Activated CD4-positive, alpha-beta T cell treated with anti-CD3 and anti-CD28 coated beads, Interleukin-2, amount 10 ng/mL, durations not matched to agents 7 days and 5 days (primary cell): ENCODE measurements at regions not wholly inside any gene's neighbourhood (a gene's known extent, or its start where the extent isn't known, plus 50 kb on each side); places are given as distances from the start of the nearest gene placed in this dataset.

ENCODE experiments used
- CTCF ChIA-PET: fragments of 350-600 bp; sonication (Branson Sonifier 250); formaldehyde crosslinking; loops from one replicate; lab custom pipeline; 2021; ENCODE audit warnings: antibody characterized with exemption; lab: Charles Lee
- POLR2A ChIA-PET: fragments of 350-600 bp; sonication (Branson Sonifier 250); formaldehyde crosslinking; loops from one replicate; lab custom pipeline; 2021; ENCODE audit warnings: antibody characterized with exemption; lab: Charles Lee
- DNase-seq: peaks from one replicate; pipeline ENCODE4 v3.0.0-alpha.2; 2020
- H3K27ac Mint-ChIP-seq: one replicate; pipeline ENCODE4 v1.8.0; 2021; ENCODE audit warnings: mild to moderate bottlenecking, moderate library complexity, mixed read lengths
- H3K27me3 Mint-ChIP-seq: one replicate; pipeline ENCODE4 v1.8.0; 2021; ENCODE audit warnings: mixed read lengths
- H3K36me3 Mint-ChIP-seq: one replicate; pipeline ENCODE4 v1.8.0; 2021; ENCODE audit warnings: low read depth, mixed read lengths
- H3K4me1 Mint-ChIP-seq: one replicate; pipeline ENCODE4 v1.8.0; 2021; ENCODE audit warnings: mixed read lengths
- H3K4me3 Mint-ChIP-seq: one replicate; pipeline ENCODE4 v1.8.0; 2021; ENCODE audit warnings: mild to moderate bottlenecking, moderate library complexity, mixed read lengths
- H3K9me3 Mint-ChIP-seq: one replicate; pipeline ENCODE4 v1.8.0; 2021; ENCODE audit warnings: mixed read lengths

DNA sequence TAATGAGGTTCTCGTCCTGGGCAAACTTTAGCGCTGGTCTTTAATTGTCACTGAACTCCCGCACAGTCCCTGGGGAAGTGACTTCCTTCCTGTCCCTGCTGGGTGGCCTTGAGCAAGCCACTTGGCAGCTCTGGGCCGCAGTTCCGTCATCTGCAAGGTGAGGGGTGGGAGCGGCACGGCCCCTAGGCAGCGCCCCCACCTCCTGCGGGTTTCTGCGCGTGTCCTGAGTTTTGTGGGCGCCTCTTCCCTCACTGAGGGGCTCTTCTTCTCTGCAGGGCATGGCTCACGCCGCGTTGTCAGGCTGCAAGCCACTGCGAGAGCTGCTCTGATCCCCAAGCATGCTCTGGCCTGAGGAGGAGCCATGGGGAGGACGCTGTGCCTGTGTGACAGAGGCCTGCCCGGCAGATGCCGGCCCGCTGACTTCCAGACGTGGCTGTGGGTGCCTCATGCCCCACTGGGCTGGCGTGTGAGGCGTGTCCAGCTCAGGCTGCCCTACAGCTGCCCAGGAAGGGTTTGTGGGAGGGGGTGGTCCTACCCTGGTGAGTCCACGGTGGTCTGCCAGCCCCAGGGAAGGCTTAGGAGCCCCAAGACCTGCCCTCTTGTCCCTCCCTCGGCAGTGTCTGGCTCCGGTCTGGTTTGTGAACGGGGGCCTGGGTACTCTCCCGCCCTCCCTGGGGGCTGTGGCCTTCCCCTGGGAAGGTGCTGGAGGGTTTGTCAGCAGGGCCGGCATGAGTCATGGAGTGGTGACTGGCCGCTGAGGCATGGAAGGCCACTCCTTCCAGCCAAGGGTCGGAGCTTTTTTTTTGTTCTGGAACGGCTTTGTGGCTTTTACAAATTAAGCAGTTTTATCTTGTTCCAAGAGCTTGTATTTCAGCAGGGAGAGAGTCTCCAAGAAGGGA, 182.0 kb downstream of the SEC14L1 start:
- Mint-ChIP-seq H3K36me3 (no peaks in the 10 kb centered on the region), H3K4me1 (peaks cover 57% of the 10 kb centered on the region), H3K9me3 (no peaks in the 10 kb centered on the region), H3K27me3 (peaks cover 3% of the 10 kb centered on the region), H3K4me3 (no peak overlapping the region), H3K27ac (peak overlapping the region; percentile 41)
- POLR2A ChIA-PET = no interaction called here
- no peak for DNase-seq
- CTCF ChIA-PET = interaction anchor here (0.6 to 2.6 kb wide), 5 partner anchors 8 to 236 kb away, joined by 3 to 10 read pairs (median 4); no protein-coding TSS in a partner anchor

DNA sequence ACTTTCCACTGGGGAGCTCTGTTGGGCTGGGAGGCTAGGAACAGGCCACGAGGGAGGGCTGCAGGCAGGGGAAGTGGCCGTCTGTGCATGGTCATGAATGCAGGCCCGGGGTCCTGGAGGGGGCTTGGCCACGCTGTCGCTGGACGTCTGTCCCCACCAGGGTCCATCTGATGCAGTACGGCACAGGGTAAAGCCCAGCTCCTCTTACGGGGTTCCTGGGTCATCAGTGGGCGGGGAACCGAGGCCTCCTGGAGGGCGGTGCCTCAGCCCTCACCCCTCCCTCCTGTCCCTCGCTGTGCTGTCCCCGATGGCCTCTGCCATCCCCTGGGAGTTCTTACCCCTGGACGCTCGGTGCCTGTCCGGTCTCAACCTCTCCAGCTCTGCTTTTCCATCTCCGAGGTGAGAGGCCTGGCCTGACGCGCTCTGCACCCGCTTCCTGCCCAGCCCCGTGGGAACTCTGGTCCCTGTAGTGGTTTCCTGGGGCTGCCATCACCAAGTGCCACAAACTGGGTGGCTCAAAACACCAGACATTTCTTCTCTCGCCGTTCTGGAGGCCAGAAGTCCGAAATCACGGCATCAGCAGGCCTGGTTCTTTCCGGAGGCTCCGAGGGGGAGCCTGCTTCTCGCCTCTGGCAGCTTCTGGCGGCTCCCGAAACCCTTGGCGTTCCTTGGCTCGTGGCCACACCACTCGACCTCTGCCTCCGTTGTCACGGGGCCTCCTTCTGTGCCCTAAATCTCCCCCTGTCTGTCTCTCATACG, 182.8 kb downstream of the SEC14L1 start:
- ChIA-PET CTCF (interaction anchor here (0.8 to 2.6 kb wide), 4 partner anchors 8 to 187 kb away, joined by 3 to 8 read pairs (median 4); no protein-coding TSS in a partner anchor), POLR2A (no interaction called here)
- peak; percentile 33 for DNase-seq
- Mint-ChIP-seq H3K36me3 (no peaks in the 10 kb centered on the region), H3K27me3 (no peaks in the 10 kb centered on the region), H3K4me3 (no peak overlapping the region), H3K9me3 (no peaks in the 10 kb centered on the region), H3K27ac (no peak overlapping the region), H3K4me1 (peaks cover 62% of the 10 kb centered on the region)

DNA sequence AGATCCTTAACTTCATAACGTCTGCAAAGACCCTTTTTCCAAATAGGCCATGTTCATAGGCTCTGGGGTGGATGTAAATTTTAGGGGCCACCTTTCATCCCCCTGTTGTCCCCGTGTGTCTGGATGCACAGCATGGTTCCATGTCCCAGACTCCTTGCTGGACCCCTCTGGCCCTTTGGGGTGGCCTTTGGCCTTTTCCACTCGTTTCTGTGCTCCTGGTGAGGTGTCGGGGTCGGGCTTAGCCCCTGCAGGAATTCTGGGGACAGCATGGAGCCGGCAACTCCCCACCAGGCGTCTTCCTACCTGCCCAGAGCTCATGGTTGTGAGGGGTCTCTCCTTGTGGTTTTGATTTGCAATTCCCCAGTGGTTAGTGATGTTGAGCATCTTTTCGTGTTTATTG, 183.5 kb downstream of the SEC14L1 start:
- no peak for DNase-seq
- Mint-ChIP-seq H3K27me3 (no peaks in the 10 kb centered on the region), H3K27ac (peak overlapping the region; percentile 85), H3K4me3 (no peak overlapping the region), H3K36me3 (no peaks in the 10 kb centered on the region), H3K4me1 (peaks cover 64% of the 10 kb centered on the region), H3K9me3 (no peaks in the 10 kb centered on the region)
- POLR2A ChIA-PET = no interaction called here
- CTCF ChIA-PET = interaction anchor here (0.6 to 2.6 kb wide), 6 partner anchors 12 to 1589 kb away, joined by 3 to 8 read pairs (median 3); no protein-coding TSS in a partner anchor

GRCh38 chr17:77325577-77326075, 184.9 kb downstream of the SEC14L1 start:
- H3K27ac Mint-ChIP-seq = peak overlapping the region; percentile 85
- CTCF ChIA-PET = interaction anchor here (0.8 to 1.2 kb wide), 3 partner anchors 11 to 103 kb away, joined by 3 read pairs; no protein-coding TSS in a partner anchor
- no peaks in the 10 kb centered on the region for H3K9me3 Mint-ChIP-seq
- POLR2A ChIA-PET = interaction anchor here (1.1 kb wide), 1 partner anchor 50 kb away, joined by 4 read pairs; no protein-coding TSS in a partner anchor
- H3K4me3 Mint-ChIP-seq = no peak overlapping the region
- peaks cover 63% of the 10 kb centered on the region for H3K4me1 Mint-ChIP-seq
- no peaks in the 10 kb centered on the region for H3K27me3 Mint-ChIP-seq
- no peaks in the 10 kb centered on the region for H3K36me3 Mint-ChIP-seq
- no peak for DNase-seq

GRCh38 chr17:77326076-77326591, 185.4 kb downstream of the SEC14L1 start:
- Mint-ChIP-seq H3K4me1 (peaks cover 62% of the 10 kb centered on the region), H3K9me3 (no peaks in the 10 kb centered on the region), H3K4me3 (no peak overlapping the region), H3K36me3 (no peaks in the 10 kb centered on the region), H3K27me3 (no peaks in the 10 kb centered on the region), H3K27ac (peak overlapping the region; percentile 81)
- ChIA-PET CTCF (interaction anchor here (1.2 kb wide), 1 partner anchor 33 kb away, joined by 3 read pairs; no protein-coding TSS in a partner anchor), POLR2A (no interaction called here)
- peak; percentile 47 for DNase-seq

DNA sequence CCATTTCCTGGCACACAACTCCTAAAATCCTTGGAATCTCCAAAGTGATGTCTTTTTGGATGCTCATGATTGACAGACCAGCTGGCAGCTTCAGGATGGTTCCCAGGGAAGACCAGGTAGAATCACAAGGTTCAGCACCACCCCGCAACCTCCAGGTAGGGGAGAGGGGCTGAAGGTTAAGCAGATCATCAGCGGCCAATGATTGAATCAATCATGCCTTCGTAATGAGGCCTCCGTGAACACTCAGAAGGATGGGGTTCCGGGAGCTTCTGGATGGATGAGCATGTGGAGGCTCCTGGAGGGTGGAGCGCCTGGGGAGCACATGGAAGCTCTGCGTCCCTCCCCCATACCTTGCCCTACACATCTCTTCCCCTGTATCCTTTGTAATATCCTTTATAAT, 185.9 kb downstream of the SEC14L1 start:
- no peaks in the 10 kb centered on the region for H3K27me3 Mint-ChIP-seq
- H3K36me3 Mint-ChIP-seq = no peaks in the 10 kb centered on the region
- ChIA-PET POLR2A (no interaction called here), CTCF (interaction anchor here (0.8 to 1.6 kb wide), 3 partner anchors 22 to 157 kb away, joined by 3 to 4 read pairs (median 4); no protein-coding TSS in a partner anchor)
- no peaks in the 10 kb centered on the region for H3K9me3 Mint-ChIP-seq
- H3K27ac Mint-ChIP-seq = peak overlapping the region; percentile 50
- H3K4me3 Mint-ChIP-seq = no peak overlapping the region
- H3K4me1 Mint-ChIP-seq = peaks cover 67% of the 10 kb centered on the region
- no peak for DNase-seq

DNA sequence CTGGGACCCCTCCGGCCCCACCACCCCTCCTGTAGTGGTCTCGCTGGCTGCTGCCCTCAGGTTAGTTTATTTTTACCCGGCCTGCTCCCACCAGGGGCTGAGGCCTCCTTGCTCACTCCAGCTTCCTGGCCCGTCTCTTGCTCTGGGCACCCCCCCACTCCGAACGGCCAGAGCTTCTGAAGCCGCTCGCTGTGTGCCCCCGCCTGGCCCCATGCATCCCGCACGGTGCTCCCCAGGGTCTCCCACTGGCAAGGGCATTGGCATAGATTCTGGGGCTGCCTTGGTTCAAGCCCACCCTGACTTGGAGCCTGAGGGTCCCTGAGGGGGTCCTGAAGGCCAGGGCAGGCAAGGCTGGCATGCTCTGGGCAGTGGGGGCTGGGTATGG, 186.4 kb downstream of the SEC14L1 start:
- POLR2A ChIA-PET = interaction anchor here (0.6 kb wide), 1 partner anchor 139 kb away, joined by 3 read pairs; no protein-coding TSS in a partner anchor
- Mint-ChIP-seq H3K27ac (peak overlapping the region; percentile 50), H3K4me3 (no peak overlapping the region), H3K4me1 (peaks cover 73% of the 10 kb centered on the region), H3K9me3 (no peaks in the 10 kb centered on the region), H3K36me3 (no peaks in the 10 kb centered on the region), H3K27me3 (no peaks in the 10 kb centered on the region)
- DNase-seq = no peak
- CTCF ChIA-PET = interaction anchor here (0.8 to 1.6 kb wide), 3 partner anchors 22 to 156 kb away, joined by 3 to 4 read pairs (median 4); no protein-coding TSS in a partner anchor

DNA sequence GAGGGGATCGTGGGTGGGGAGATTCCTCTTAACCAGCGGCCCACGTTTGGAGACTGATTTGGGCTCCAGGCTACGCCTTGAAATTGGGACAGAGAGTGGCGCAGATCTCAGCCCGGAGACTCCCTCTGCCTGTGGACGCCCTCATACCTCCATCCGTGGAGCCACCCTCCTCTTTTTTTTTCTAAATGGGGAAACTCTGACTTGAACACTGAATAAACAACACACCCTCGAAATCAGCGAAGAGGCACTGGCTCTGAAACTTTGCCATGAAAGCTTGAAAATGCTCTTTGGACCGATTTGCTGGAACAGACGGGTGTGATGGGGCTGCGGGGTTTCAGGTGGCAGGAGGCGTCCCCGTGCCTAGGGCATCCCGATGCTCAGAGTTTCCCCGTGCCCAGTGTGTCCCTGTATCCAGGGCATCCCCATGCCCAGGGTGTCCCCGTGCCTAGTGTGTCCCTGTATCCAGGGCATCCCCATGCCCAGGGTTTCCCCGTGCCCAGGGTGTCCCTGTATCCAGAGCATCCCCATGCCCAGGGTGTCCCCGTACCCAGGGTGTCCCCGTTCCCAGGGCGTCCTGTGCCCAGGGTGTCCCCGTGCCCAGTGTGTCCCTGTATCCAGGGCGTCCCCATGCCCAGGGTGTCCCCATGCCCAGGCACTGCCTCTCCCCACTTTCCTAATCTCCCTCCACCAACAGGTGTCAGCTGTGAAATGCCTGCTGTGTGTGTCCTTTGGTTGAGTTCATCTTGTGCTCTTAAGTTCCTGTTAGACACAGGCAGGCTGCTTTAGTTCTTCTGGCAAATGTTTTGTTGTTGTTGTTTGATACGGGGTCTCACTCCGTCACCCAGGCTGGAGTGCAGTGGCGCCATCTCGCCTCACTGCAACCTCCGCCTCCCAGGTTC, 187.0 kb downstream of the SEC14L1 start:
- no peak for DNase-seq
- no peak overlapping the region for H3K4me3 Mint-ChIP-seq
- H3K9me3 Mint-ChIP-seq = no peaks in the 10 kb centered on the region
- peak overlapping the region; percentile 28 for H3K27ac Mint-ChIP-seq
- no peaks in the 10 kb centered on the region for H3K27me3 Mint-ChIP-seq
- H3K4me1 Mint-ChIP-seq = peaks cover 79% of the 10 kb centered on the region
- ChIA-PET CTCF (interaction anchor here (0.8 to 1.6 kb wide), 3 partner anchors 21 to 156 kb away, joined by 3 to 4 read pairs (median 4); no protein-coding TSS in a partner anchor), POLR2A (interaction anchor here (0.6 kb wide), 1 partner anchor 138 kb away, joined by 3 read pairs; no protein-coding TSS in a partner anchor)
- peaks cover 2% of the 10 kb centered on the region for H3K36me3 Mint-ChIP-seq

GRCh38 chr17:77328823-77329740, 188.3 kb downstream of the SEC14L1 start:
- no peak for DNase-seq
- POLR2A ChIA-PET = no interaction called here

DNA sequence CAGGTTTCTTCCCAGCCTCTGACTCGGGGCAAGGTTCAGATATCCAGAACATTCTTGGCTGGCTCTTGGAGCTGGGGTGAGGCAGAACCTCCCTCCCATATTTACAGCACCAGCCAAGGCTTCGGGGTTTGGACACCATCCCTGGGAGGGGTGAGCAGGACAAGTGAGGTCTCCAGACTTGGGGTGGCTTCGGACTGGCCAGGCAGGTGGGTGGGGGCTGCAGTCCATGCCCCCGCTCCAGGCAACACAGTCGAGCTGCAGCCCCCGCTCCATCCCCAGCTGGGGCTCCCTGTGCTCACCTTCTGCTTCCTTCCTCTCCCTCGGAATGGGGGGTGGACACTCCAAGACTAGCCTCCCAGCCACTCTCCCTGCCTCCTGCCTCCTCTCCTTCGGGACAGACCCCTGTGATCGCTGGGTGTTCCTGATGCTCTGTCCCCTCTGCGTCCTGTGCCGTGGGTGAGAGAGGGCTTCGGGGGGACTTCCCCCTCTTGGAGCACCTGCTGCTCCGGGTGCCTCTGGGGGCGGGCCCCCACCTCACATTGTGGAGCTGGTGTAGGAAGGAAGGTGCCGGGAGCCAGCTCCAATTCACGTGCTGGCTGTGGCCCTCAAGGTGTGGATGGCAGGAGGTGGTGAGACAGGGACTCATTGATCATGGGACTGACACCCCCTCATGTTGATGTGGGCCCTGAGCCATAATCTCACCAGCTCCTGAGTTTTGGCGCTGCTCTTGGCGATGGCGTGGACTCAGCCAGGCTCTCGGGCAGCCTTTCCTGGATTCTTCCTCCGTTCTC, 189.2 kb downstream of the SEC14L1 start:
- H3K27ac Mint-ChIP-seq = no peak overlapping the region
- peaks cover 4% of the 10 kb centered on the region for H3K9me3 Mint-ChIP-seq
- no peaks in the 10 kb centered on the region for H3K27me3 Mint-ChIP-seq
- peaks cover 79% of the 10 kb centered on the region for H3K4me1 Mint-ChIP-seq
- ChIA-PET CTCF (interaction anchor here (1.2 to 3.8 kb wide), 13 partner anchors 9 to 192 kb away, joined by 3 to 30 read pairs (median 13); no protein-coding TSS in a partner anchor), POLR2A (no interaction called here)
- peaks cover 9% of the 10 kb centered on the region for H3K36me3 Mint-ChIP-seq
- no peak overlapping the region for H3K4me3 Mint-ChIP-seq
- DNase-seq = no peak

More at GRCh38 chr17:77328823-77329740, 188.3 kb downstream of the SEC14L1 start:
- no peak overlapping the region for H3K4me3 Mint-ChIP-seq
- CTCF ChIA-PET = interaction anchor here (0.9 to 3.5 kb wide), 6 partner anchors 11 to 191 kb away, joined by 3 to 20 read pairs (median 4); no protein-coding TSS in a partner anchor
- H3K36me3 Mint-ChIP-seq = peaks cover 9% of the 10 kb centered on the region
- peaks cover 85% of the 10 kb centered on the region for H3K4me1 Mint-ChIP-seq
- peak overlapping the region; percentile 78 for H3K27ac Mint-ChIP-seq
- H3K9me3 Mint-ChIP-seq = peaks cover 4% of the 10 kb centered on the region
- no peaks in the 10 kb centered on the region for H3K27me3 Mint-ChIP-seq
